Iris pigment epithelial cell (primary cell): ENCODE measurements at regions not wholly inside any gene's neighbourhood (a gene's known extent, or its start where the extent isn't known, plus 50 kb on each side); places are given as distances from the start of the nearest gene placed in this dataset.

Experiments
- DNase-seq: peaks from one replicate; pipeline ENCODE4 v3.0.0-alpha.2; 2011; ENCODE audit warnings: low read depth

- no peak for DNase-seq
These were observed 251.2 kb upstream of the RORA start for GRCh38 chr15:61480295-61480694.

GRCh38 chr15:61479613-61480012 is 250.5 kb upstream of the RORA start:
- peak; percentile 10 for DNase-seq

GRCh38 chr15:61476741-61477140 is 247.6 kb upstream of the RORA start:
- DNase-seq, result no peak

- peak; percentile 11 for DNase-seq
These were observed 245.7 kb upstream of the RORA start for GRCh38 chr15:61474796-61475195.

GRCh38 chr15:61467823-61468222 is 238.7 kb upstream of the RORA start:
- DNase-seq, result peak; percentile 3

GRCh38 chr15:61459785-61460707 is 230.9 kb upstream of the RORA start:
- peak; percentile 66 for DNase-seq

GRCh38 chr15:61457050-61457733 is 228.1 kb upstream of the RORA start:
- no peak for DNase-seq

- no peak for DNase-seq
These were observed 220.1 kb upstream of the RORA start for GRCh38 chr15:61449186-61449702.

- DNase-seq, result no peak
These were observed 218.9 kb upstream of the RORA start for GRCh38 chr15:61447981-61448380.

- no peak for DNase-seq
These were observed 215.5 kb upstream of the RORA start for GRCh38 chr15:61444585-61444984.

- DNase-seq, result no peak
These were observed 213.7 kb upstream of the RORA start for GRCh38 chr15:61442821-61443220.

GRCh38 chr15:61441891-61442290 is 212.8 kb upstream of the RORA start:
- DNase-seq, result no peak

GRCh38 chr15:61426466-61426865 is 197.4 kb upstream of the RORA start:
- DNase-seq, result no peak

GRCh38 chr15:61425934-61426333 is 196.8 kb upstream of the RORA start:
- DNase-seq, result no peak

- no peak for DNase-seq
These were observed 193.7 kb upstream of the RORA start for GRCh38 chr15:61422773-61423172.

- no peak for DNase-seq
These were observed 192.8 kb upstream of the RORA start for GRCh38 chr15:61421938-61422337.

GRCh38 chr15:61421470-61421869 is 192.4 kb upstream of the RORA start:
- no peak for DNase-seq

GRCh38 chr15:61420546-61420945 is 191.4 kb upstream of the RORA start:
- no peak for DNase-seq

GRCh38 chr15:61415617-61416120 is 186.6 kb upstream of the RORA start:
- no peak for DNase-seq

GRCh38 chr15:61411902-61412510 is 182.9 kb upstream of the RORA start:
- DNase-seq, result no peak

- DNase-seq, result no peak
These were observed 181.6 kb upstream of the RORA start for GRCh38 chr15:61410662-61411061.

- no peak for DNase-seq
These were observed 175.5 kb upstream of the RORA start for GRCh38 chr15:61404567-61404966.
